ENCODE measurements at regions not wholly inside any gene's neighbourhood (a gene's known extent, or its start where the extent isn't known, plus 50 kb on each side); places are given as distances from the start of the nearest gene placed in this dataset.

- TF ChIP-seq CTCF (IDR thresholded peaks at IDR 0.05; ENCODE audit: insufficient read depth, low read length, poor library complexity, severe bottlenecking) (no peak), EZH2phosphoT487 (conservative IDR thresholded peaks at IDR 0.05; ENCODE audit: low read length) (no peak)
Observed at GRCh38 chr7:17098515-17098914, 199.9 kb upstream of the AHR start.
